ENCODE measurements at regions not wholly inside any gene's neighbourhood (a gene's known extent, or its start where the extent isn't known, plus 50 kb on each side); places are given as distances from the start of the nearest gene placed in this dataset.
"Not testable (repeated sequence)": the region's sequence is repeated elsewhere in the genome, so short reads cannot be mapped to it uniquely, and the experiment has no call there.

DNA sequence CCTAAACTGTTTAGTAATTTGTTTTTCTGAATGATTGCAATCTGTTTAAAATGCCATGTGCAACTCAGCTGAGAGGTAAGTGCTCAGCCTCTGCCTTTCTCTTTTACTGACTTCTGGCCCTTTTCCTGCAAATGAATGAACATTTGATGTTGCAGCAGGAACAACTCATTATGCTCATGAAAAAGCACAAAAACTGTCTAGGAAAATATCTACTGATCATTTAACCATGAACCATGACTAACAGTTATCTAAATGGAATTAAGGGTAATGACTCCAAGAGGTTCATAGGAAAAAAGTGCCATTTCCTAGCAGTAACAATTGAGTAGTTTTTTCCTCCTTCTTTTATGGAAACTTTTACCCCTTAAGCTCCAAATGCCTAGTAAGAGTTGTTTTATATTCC lies 70.6 kb upstream of the ANKH start:
- no peak for DNase-seq (ENCODE audit: low read depth)

DNA sequence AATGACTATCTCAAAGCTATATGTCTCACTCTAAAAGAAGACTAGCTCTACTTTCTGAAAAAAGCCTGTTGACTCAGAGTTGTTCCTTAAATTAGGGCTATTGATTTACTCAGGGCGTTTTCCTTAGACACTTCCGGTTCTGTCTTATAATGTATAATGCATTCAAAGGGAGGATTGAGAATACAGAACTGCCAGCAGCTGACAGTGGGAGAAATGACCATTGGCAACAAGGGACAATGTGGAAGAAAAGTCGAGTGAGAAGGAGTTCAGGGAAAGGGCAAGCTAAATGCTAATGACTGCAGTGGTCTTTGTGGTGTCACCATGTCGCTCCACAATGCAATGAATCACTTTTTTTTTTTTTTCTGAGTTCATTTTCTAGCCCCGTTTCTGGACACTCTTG lies 65.7 kb upstream of the ANKH start:
- DNase-seq (ENCODE audit: low read depth) = no peak

- DNase-seq (ENCODE audit: low read depth) = no peak
These were observed 65.0 kb upstream of the ANKH start for GRCh38 chr5:14936588-14936987.

DNA sequence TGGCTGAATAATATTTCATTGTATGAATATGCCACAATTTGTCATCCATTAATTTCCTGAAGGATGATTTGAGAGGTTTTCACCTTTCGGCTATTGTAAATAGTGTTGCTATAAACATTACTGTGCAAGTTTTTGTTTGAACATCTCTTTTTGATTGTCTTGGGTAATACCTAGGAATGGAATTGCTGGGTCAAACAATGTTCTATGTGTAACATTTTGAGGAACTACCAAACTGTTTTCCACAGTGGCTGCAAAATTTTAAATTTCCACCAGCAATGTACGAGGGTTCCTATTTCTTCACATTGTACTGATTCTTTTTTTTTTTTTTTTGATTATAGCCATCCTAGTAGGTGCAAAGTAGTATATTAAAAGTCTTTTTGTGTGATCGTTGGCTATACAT lies 63.8 kb upstream of the ANKH start:
- no peak for DNase-seq (ENCODE audit: low read depth)

DNA sequence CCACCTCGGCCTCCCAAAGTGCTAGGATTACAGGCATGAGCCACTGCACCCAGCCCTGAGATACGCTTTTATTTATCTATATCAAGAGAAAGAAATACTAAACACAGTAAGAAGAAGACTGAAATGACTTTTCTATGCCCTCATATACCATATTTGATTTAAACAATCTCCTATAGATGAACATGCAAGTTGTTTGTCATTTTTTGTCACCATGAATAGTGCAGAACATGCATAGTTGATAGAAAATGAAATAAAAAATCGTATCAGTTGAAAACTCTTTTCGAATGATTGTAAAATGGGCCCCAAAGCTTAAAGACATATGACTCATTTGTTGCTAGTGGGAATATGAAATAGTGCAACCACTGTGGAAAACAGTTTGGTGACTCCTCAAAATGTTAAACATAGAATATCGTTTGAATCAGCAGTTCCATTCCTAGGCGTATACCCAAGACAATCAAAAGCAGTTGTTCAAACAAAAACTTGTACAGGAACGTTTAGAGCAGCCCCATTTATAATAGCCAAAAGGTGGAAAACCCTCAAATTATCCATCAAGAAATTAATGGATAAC lies 61.4 kb upstream of the ANKH start:
- DNase-seq (ENCODE audit: low read depth) = no peak

- DNase-seq (ENCODE audit: low read depth) = no peak
These were observed 58.9 kb upstream of the ANKH start for GRCh38 chr5:14930486-14930885.

GRCh38 chr5:14929293-14930065 lies 57.9 kb upstream of the ANKH start:
- no peak for DNase-seq (ENCODE audit: low read depth)

GRCh38 chr5:14928661-14929060 lies 57.1 kb upstream of the ANKH start:
- DNase-seq (ENCODE audit: low read depth) = no peak

DNA sequence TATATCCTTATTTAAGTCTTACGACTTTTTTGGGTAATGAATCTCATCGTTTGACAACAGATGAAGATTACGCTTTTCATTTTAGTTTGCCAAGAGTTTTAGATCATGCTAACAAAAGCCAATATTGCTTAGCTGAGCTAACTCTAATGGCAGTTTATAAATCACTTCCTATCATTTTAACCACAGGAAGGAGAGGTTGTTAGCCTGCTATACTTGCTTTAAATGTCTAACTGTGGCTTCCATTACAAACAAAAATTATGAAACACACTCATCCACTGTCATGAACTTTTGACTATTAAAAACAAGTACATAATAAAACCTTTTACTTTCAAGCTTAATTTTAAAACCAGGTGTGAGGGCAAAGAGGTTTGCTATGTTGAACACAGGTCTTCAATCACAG lies 53.7 kb upstream of the ANKH start:
- DNase-seq (ENCODE audit: low read depth) = no peak

GRCh38 chr5:14922952-14923351 lies 51.4 kb upstream of the ANKH start:
- DNase-seq (ENCODE audit: low read depth) = not testable (repeated sequence)

DNA sequence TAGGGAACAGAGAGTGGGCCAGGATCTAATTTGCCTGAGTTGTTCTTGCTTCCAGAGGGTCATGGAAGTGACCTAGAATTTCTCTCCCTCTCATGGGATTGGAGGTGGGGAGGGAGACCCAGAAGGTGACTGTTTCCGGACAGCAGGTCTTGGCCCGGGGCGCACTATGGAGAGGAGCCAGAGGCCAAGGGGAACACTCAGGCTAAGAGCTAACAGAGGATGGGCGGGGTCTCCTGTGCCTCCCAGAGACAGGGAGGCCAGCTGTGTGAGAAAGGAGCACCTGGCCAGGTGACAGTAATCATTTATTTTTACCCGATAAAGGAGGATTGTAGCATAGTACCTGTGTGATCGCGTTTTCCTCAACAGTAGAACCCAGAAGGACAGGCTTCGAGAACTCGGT lies 50.9 kb upstream of the ANKH start:
- no peak for DNase-seq (ENCODE audit: low read depth)
